T1000 (cell line): ENCODE measurements at regions not wholly inside any gene's neighbourhood (a gene's known extent, or its start where the extent isn't known, plus 50 kb on each side); places are given as distances from the start of the nearest gene placed in this dataset.
"Not testable (repeated sequence)": the region's sequence is repeated elsewhere in the genome, so short reads cannot be mapped to it uniquely, and the experiment has no call there.

Source experiments
- DNase-seq: peaks from one replicate; lab custom pipeline; 2025; ENCODE audit warnings: mixed read lengths; lab: John Stamatoyannopoulos, UW

GRCh38 chr6:147911057-147911456, 402.6 kb downstream of the SAMD5 start:
- no peak for DNase-seq

- no peak for DNase-seq
Measured at GRCh38 chr6:147911686-147912085, 403.2 kb downstream of the SAMD5 start.

GRCh38 chr6:147922799-147923198, 414.3 kb downstream of the SAMD5 start:
- no peak for DNase-seq

- no peak for DNase-seq
Measured at GRCh38 chr6:147924598-147924997, 416.1 kb downstream of the SAMD5 start.

- no peak for DNase-seq
Measured at GRCh38 chr6:147925826-147926225, 416.8 kb upstream of the SASH1 start.

GRCh38 chr6:147930745-147931144, 411.9 kb upstream of the SASH1 start:
- no peak for DNase-seq

GRCh38 chr6:147933224-147933623, 409.4 kb upstream of the SASH1 start:
- no peak for DNase-seq

GRCh38 chr6:147935656-147936055, 407.0 kb upstream of the SASH1 start:
- DNase-seq = no peak

- DNase-seq = no peak
Measured at GRCh38 chr6:147936703-147937470, 405.8 kb upstream of the SASH1 start.

GRCh38 chr6:147941143-147941542, 401.5 kb upstream of the SASH1 start:
- DNase-seq = peak; percentile 16

- DNase-seq = no peak
Measured at GRCh38 chr6:147942363-147942762, 400.3 kb upstream of the SASH1 start.

GRCh38 chr6:147944122-147944521, 398.5 kb upstream of the SASH1 start:
- no peak for DNase-seq

GRCh38 chr6:147947521-147947920, 395.1 kb upstream of the SASH1 start:
- no peak for DNase-seq

GRCh38 chr6:147949981-147950622, 392.5 kb upstream of the SASH1 start:
- DNase-seq = no peak

- no peak for DNase-seq
Measured at GRCh38 chr6:147950623-147950987, 392.0 kb upstream of the SASH1 start.

GRCh38 chr6:147951726-147952125, 390.9 kb upstream of the SASH1 start:
- no peak for DNase-seq

- no peak for DNase-seq
Measured at GRCh38 chr6:147954938-147955337, 387.7 kb upstream of the SASH1 start.

- DNase-seq = no peak
Measured at GRCh38 chr6:147958683-147959082, 384.0 kb upstream of the SASH1 start.

- no peak for DNase-seq
Measured at GRCh38 chr6:147961481-147962141, 381.0 kb upstream of the SASH1 start.

- DNase-seq = not testable (repeated sequence)
Measured at GRCh38 chr6:147965448-147965847, 377.2 kb upstream of the SASH1 start.

- DNase-seq = no peak
Measured at GRCh38 chr6:147970970-147971369, 371.7 kb upstream of the SASH1 start.

- DNase-seq = no peak
Measured at GRCh38 chr6:147972448-147972847, 370.2 kb upstream of the SASH1 start.

GRCh38 chr6:147973806-147974205, 368.8 kb upstream of the SASH1 start:
- DNase-seq = no peak
